ENCODE measurements at regions not wholly inside any gene's neighbourhood (a gene's known extent, or its start where the extent isn't known, plus 50 kb on each side); places are given as distances from the start of the nearest gene placed in this dataset.

GRCh38 chr18:39167990-39168389, 1602.4 kb upstream of the CELF4 start:
- TF ChIP-seq SP1 (IDR thresholded peaks at IDR 0.05): no peak
- TF ChIP-seq, protein P1, sequence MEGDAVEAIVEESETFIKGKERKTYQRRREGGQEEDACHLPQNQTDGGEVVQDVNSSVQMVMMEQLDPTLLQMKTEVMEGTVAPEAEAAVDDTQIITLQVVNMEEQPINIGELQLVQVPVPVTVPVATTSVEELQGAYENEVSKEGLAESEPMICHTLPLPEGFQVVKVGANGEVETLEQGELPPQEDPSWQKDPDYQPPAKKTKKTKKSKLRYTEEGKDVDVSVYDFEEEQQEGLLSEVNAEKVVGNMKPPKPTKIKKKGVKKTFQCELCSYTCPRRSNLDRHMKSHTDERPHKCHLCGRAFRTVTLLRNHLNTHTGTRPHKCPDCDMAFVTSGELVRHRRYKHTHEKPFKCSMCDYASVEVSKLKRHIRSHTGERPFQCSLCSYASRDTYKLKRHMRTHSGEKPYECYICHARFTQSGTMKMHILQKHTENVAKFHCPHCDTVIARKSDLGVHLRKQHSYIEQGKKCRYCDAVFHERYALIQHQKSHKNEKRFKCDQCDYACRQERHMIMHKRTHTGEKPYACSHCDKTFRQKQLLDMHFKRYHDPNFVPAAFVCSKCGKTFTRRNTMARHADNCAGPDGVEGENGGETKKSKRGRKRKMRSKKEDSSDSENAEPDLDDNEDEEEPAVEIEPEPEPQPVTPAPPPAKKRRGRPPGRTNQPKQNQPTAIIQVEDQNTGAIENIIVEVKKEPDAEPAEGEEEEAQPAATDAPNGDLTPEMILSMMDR (IDR thresholded peaks at IDR 0.05; ENCODE audit: low read depth, low read length, missing input control): no peak
- no peak for TF ChIP-seq HNF4G (IDR thresholded peaks at IDR 0.05)
- no peak for TF ChIP-seq GABPA (IDR thresholded peaks at IDR 0.05 in 1 of 2, conservative IDR thresholded peaks at IDR 0.05 in 1 of 2)
- no peak for TF ChIP-seq RXRA (IDR thresholded peaks at IDR 0.05)
- no peak for TF ChIP-seq FOXA2 (IDR thresholded peaks at IDR 0.05)
- TF ChIP-seq TAF1 (conservative IDR thresholded peaks at IDR 0.05): no peak
- TF ChIP-seq RAD21 (IDR thresholded peaks at IDR 0.05): no peak
- no peak for TF ChIP-seq HNF4A (conservative IDR thresholded peaks at IDR 0.05)
- TF ChIP-seq MAX (IDR thresholded peaks at IDR 0.05): no peak
- TF ChIP-seq, protein P2, sequence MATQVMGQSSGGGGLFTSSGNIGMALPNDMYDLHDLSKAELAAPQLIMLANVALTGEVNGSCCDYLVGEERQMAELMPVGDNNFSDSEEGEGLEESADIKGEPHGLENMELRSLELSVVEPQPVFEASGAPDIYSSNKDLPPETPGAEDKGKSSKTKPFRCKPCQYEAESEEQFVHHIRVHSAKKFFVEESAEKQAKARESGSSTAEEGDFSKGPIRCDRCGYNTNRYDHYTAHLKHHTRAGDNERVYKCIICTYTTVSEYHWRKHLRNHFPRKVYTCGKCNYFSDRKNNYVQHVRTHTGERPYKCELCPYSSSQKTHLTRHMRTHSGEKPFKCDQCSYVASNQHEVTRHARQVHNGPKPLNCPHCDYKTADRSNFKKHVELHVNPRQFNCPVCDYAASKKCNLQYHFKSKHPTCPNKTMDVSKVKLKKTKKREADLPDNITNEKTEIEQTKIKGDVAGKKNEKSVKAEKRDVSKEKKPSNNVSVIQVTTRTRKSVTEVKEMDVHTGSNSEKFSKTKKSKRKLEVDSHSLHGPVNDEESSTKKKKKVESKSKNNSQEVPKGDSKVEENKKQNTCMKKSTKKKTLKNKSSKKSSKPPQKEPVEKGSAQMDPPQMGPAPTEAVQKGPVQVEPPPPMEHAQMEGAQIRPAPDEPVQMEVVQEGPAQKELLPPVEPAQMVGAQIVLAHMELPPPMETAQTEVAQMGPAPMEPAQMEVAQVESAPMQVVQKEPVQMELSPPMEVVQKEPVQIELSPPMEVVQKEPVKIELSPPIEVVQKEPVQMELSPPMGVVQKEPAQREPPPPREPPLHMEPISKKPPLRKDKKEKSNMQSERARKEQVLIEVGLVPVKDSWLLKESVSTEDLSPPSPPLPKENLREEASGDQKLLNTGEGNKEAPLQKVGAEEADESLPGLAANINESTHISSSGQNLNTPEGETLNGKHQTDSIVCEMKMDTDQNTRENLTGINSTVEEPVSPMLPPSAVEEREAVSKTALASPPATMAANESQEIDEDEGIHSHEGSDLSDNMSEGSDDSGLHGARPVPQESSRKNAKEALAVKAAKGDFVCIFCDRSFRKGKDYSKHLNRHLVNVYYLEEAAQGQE (IDR thresholded peaks at IDR 0.05): no peak
- TF ChIP-seq, protein P3, sequence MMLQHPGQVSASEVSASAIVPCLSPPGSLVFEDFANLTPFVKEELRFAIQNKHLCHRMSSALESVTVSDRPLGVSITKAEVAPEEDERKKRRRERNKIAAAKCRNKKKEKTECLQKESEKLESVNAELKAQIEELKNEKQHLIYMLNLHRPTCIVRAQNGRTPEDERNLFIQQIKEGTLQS (IDR thresholded peaks at IDR 0.05): no peak
- TF ChIP-seq ZBTB33 (IDR thresholded peaks at IDR 0.05): no peak
- no peak for TF ChIP-seq NR2F2 (IDR thresholded peaks at IDR 0.05)
- TF ChIP-seq FOXA1 (IDR thresholded peaks at IDR 0.05): no peak
- no peak for TF ChIP-seq EGR1 (IDR thresholded peaks at IDR 0.05; ENCODE audit: low read depth in 2 of 2)
- TF ChIP-seq YY1 (IDR thresholded peaks at IDR 0.05): no peak
- TF ChIP-seq JUND (IDR thresholded peaks at IDR 0.05): no peak
- Histone ChIP-seq H3K36me3 (ENCODE audit: control insufficient read depth in 4 of 4, insufficient read depth in 3 of 4, low read depth in 1 of 4, low read length in 3 of 4) (no peaks in the 10 kb centered on the region), H3K27ac (ENCODE audit: low read depth in 1 of 2, low read length in 2 of 2) (no peak overlapping the region), H3K9ac (ENCODE audit: low read depth in 1 of 2, low read length in 2 of 2) (no peak overlapping the region), H3K9me3 (ENCODE audit: control insufficient read depth in 4 of 4, low read length in 3 of 4) (no peaks in the 10 kb centered on the region), H3K27me3 (ENCODE audit: control insufficient read depth in 4 of 4, insufficient read depth in 4 of 4, low read length in 3 of 4) (no peaks in the 10 kb centered on the region), H3K4me3 (ENCODE audit: low read depth in 1 of 3, low read length in 3 of 3) (no peak overlapping the region), H3K4me1 (ENCODE audit: control insufficient read depth in 4 of 4, insufficient read depth in 4 of 4, low read length in 3 of 4) (no peaks in the 10 kb centered on the region)
- DNase-seq (ENCODE audit: low spot score): no peak
- WGBS: 79% methylated on average over 2 of the region's 2 CpGs

All from liver (tissue), 8 donors.